ENCODE measurements at regions not wholly inside any gene's neighbourhood (a gene's known extent, or its start where the extent isn't known, plus 50 kb on each side); places are given as distances from the start of the nearest gene placed in this dataset.

GRCh38 chr12:24011927-24012507 lies 62.5 kb upstream of the SOX5 start:
- DNase-seq (ENCODE audit: low read depth) = no peak
- TF ChIP-seq, protein P1, sequence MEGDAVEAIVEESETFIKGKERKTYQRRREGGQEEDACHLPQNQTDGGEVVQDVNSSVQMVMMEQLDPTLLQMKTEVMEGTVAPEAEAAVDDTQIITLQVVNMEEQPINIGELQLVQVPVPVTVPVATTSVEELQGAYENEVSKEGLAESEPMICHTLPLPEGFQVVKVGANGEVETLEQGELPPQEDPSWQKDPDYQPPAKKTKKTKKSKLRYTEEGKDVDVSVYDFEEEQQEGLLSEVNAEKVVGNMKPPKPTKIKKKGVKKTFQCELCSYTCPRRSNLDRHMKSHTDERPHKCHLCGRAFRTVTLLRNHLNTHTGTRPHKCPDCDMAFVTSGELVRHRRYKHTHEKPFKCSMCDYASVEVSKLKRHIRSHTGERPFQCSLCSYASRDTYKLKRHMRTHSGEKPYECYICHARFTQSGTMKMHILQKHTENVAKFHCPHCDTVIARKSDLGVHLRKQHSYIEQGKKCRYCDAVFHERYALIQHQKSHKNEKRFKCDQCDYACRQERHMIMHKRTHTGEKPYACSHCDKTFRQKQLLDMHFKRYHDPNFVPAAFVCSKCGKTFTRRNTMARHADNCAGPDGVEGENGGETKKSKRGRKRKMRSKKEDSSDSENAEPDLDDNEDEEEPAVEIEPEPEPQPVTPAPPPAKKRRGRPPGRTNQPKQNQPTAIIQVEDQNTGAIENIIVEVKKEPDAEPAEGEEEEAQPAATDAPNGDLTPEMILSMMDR (IDR thresholded peaks at IDR 0.05; ENCODE audit: insufficient read depth, low read length, severe bottlenecking) = no peak
- FAIRE-seq = no peak
- no peaks in the 10 kb centered on the region for H3K36me3 ChIP-seq (ENCODE audit: control insufficient read depth, insufficient read depth, low read length)
- H3K27me3 ChIP-seq (ENCODE audit: control insufficient read depth, insufficient read depth, low read length) = no peaks in the 10 kb centered on the region
- H3K4me3 ChIP-seq (ENCODE audit: low read depth, low read length) = no peak overlapping the region

GRCh38 chr12:24008166-24008565 lies 58.7 kb upstream of the SOX5 start:
- TF ChIP-seq, protein P1 (IDR thresholded peaks at IDR 0.05; ENCODE audit: insufficient read depth, low read length, severe bottlenecking) = no peak
- Histone ChIP-seq H3K27me3 (ENCODE audit: control insufficient read depth, insufficient read depth, low read length) (no peaks in the 10 kb centered on the region), H3K36me3 (ENCODE audit: control insufficient read depth, insufficient read depth, low read length) (no peaks in the 10 kb centered on the region), H3K4me3 (ENCODE audit: low read depth, low read length) (no peak overlapping the region)
- no peak for DNase-seq (ENCODE audit: low read depth)
- FAIRE-seq = no peak

Measured in bronchial epithelial cell (primary cell).